OCI-LY1 (cell line): ENCODE measurements at regions not wholly inside any gene's neighbourhood (a gene's known extent, or its start where the extent isn't known, plus 50 kb on each side); places are given as distances from the start of the nearest gene placed in this dataset.

Experiments
- CTCF ChIP-seq: fragments of 200-600 bp; sonication (generic), shearing (Covaris generic); IDR thresholded peaks from 2 replicates; pipeline ENCODE4 v1.5.1; 2017; ENCODE audit warnings: mild to moderate bottlenecking, antibody characterized with exemption, low read length, moderate library complexity, mixed read lengths
- EZH2 ChIP-seq: fragments of 200-600 bp; sonication (generic), shearing (Covaris generic); IDR thresholded peaks from 2 replicates; pipeline ENCODE4 v1.8.0; 2017; ENCODE audit warnings: borderline replicate concordance, mixed run types, mild to moderate bottlenecking, antibody characterized with exemption, low read length, moderate library complexity, mixed read lengths

- TF ChIP-seq CTCF (no peak), EZH2 (no peak)
Observed at GRCh38 chr3:65182682-65183081, 494.9 kb upstream of the ADAMTS9 start.
